ENCODE measurements at regions not wholly inside any gene's neighbourhood (a gene's known extent, or its start where the extent isn't known, plus 50 kb on each side); places are given as distances from the start of the nearest gene placed in this dataset.

GRCh38 chr18:61222206-61222605 is 111.0 kb upstream of the CDH20 start:
- no peak for DNase-seq (ENCODE audit: extremely low read depth, low read depth)

GRCh38 chr18:61225336-61225735 is 107.9 kb upstream of the CDH20 start:
- DNase-seq (ENCODE audit: extremely low read depth, low read depth): no peak

GRCh38 chr18:61236356-61237057 is 96.7 kb upstream of the CDH20 start:
- no peak for DNase-seq (ENCODE audit: extremely low read depth, low read depth)

DNA sequence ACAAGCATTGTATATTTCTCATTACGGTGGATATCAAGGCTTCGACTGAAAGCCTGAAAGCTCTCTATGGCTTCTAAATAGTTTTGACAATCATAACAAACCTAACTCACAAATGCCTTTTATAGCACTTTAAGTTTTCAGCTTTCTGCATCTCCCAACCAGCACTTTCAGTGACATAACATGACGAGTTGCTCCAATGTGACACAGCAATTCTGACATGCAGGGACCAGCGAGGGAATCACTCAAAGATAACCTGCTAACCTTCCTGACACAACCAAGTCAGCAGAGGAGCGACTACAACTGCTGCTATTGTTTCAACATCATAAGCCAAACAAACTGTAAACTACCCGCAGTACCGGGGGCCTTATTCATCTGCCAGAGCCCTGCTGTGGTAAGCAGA is 95.7 kb upstream of the CDH20 start:
- no peak for DNase-seq (ENCODE audit: extremely low read depth, low read depth)

GRCh38 chr18:61239051-61239450 is 94.2 kb upstream of the CDH20 start:
- DNase-seq (ENCODE audit: extremely low read depth, low read depth): no peak

DNA sequence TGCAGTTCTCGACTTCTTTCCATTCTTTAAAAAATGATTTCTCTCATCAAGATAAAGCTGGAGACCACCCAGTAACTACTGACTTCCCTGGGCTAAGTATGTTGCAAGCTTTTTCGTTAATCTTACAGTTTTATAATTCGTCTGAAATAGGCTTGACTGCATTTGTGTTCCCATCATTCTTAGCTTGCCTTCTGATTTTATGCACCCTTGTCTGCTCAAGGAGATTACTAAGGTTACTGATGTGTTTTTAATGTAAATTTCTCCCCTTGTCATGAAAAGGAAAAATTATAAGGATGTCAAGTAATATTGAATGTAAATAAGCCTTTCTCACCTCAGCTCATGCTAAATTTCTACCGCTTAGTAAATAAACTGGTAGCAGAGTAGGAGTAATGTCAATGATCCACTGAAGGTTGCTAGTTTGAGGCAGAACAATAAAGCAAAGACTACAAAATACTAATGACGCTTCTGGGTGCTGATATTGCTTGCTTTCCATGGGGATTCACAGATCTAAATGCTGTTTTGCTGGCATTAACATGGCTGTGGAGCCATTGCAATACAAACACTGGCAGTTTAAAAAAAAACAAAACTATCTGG is 91.9 kb upstream of the CDH20 start:
- no peak for DNase-seq (ENCODE audit: extremely low read depth, low read depth)

GRCh38 chr18:61244632-61245031 is 88.6 kb upstream of the CDH20 start:
- DNase-seq (ENCODE audit: extremely low read depth, low read depth): no peak

GRCh38 chr18:61245276-61245675 is 88.0 kb upstream of the CDH20 start:
- no peak for DNase-seq (ENCODE audit: extremely low read depth, low read depth)

- DNase-seq (ENCODE audit: extremely low read depth, low read depth): no peak
Observed at GRCh38 chr18:61248589-61248988, 84.6 kb upstream of the CDH20 start.

GRCh38 chr18:61256291-61256690 is 76.9 kb upstream of the CDH20 start:
- DNase-seq (ENCODE audit: extremely low read depth, low read depth): no peak

GRCh38 chr18:61261870-61262269 is 71.4 kb upstream of the CDH20 start:
- DNase-seq (ENCODE audit: extremely low read depth, low read depth): no peak

- no peak for DNase-seq (ENCODE audit: extremely low read depth, low read depth)
Observed at GRCh38 chr18:61272793-61273192, 60.4 kb upstream of the CDH20 start.

DNA sequence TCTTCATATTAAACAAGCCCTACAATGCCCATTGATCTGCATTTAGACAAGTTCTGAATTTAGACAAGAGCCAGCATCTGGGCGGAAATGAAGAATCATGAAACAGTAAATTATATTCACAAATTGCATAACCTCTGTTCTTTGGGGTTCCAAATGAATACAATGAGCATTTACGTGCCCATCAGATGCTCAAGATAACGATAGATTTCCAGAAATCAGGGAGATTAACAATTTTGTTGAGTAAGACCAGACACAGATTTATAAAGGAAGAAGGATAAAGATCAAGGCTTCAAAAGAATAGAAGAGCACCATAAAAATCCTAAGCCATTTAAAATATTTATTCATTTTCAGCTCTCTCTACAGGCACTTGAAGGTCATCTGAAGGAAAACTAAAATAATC is 59.7 kb upstream of the CDH20 start:
- no peak for DNase-seq (ENCODE audit: extremely low read depth, low read depth)

DNA sequence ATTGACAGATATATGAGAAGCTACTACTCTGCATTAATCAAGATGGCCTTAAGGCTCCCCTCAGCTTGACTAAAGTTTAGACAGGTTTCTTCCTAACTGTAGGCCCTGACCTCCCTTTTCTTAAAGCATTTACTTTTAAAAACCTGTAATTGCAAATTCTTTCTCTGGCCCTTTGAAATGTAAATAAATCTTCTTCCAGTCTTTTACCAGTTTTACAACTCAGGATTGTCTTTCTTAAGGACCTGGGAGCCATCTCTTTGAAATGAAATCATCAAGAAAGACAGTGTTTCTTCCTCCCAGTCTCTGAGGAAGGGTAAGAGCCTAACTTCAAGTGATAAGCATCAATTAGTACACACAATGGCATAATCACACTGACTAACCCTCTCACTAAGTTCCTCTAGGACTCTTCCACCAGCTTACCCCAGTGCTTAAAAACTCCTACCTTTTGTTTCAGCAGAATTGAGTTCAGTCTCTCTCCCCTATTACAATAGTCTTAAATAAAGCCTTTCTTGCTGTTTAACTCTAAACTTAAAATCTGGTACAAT is 58.7 kb upstream of the CDH20 start:
- no peak for DNase-seq (ENCODE audit: extremely low read depth, low read depth)

DNA sequence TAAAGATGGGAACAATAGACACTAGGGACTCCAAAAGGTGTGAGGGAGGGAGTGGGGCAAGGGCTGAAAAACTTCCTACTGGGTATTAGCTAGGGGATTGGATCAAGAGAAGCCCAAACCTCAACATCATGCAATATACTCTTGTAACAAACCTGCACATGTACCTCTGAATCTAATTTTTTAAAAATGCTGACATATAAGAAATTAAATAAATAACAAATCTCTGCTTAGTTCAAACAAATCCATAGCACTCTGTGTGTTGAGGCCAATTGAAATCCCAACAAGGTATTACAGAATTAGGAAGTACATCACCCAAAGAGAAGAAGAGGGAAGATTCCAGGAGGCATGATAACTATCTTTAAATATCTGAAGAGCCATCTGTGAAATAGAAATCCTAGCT is 55.4 kb upstream of the CDH20 start:
- DNase-seq (ENCODE audit: extremely low read depth, low read depth): no peak

GRCh38 chr18:61281431-61281830 is 51.8 kb upstream of the CDH20 start:
- DNase-seq (ENCODE audit: extremely low read depth, low read depth): no peak

DNA sequence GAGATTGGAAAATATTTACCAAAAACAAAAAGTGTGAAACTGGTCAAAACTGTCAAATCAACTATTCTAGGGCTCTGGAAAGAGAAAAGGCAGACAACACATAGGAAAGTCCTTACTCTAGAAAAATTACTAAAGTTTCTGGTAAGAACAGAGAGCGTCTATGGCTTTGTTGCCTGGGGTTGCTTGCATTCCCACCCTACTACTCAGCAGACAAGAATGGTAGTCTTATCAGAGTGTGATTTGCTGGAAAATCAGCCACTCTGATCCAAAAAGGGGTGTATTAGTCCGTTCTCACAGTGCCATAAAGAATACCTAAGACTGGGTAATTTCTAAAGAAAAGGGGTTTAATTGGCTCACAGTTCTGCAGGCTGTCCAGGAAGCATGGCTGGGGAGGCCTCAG is 50.3 kb upstream of the CDH20 start:
- no peak for DNase-seq (ENCODE audit: extremely low read depth, low read depth)

Data from NCI-H460 (cell line).